H1 (cell line): ENCODE measurements at regions not wholly inside any gene's neighbourhood (a gene's known extent, or its start where the extent isn't known, plus 50 kb on each side); places are given as distances from the start of the nearest gene placed in this dataset.

Experiments
- CTCF ChIA-PET: fragments of 300-600 bp; sonication (Branson Sonifier 250); formaldehyde crosslinking; loops from one replicate; lab custom pipeline; 2021; ENCODE audit not compliant: partially characterized antibody; lab: Charles Lee
- POLR2A ChIA-PET: fragments of 300-600 bp; sonication (Branson Sonifier 250); formaldehyde crosslinking; loops from one replicate; lab custom pipeline; 2021; ENCODE audit warnings: inconsistent platforms; ENCODE audit not compliant: partially characterized antibody; lab: Charles Lee
- DNase-seq, 2 experiments: peaks; one replicate each; pipeline versions ENCODE4 v3.0.0 to v3.0.0-alpha.2; 2010 to 2022; ENCODE audit warnings: low spot score in 2 of 2, low read depth in 1 of 2, mixed read lengths in 1 of 2
- FAIRE-seq: peaks from 2 replicates; lab custom pipeline; 2011; peaks lifted over from hg19 to GRCh38; lab: Jason Lieb, UNC
- H2AFZ ChIP-seq: 2 replicates; pipeline ENCODE4 v1.8.1; 2012; ENCODE audit warnings: low read length, inconsistent platforms
- H2AK5ac ChIP-seq: 2 replicates; pipeline ENCODE4 v1.6.1; 2013; ENCODE audit warnings: low read depth, low read length
- H2BK120ac ChIP-seq: replicated peaks from 2 replicates; pipeline ENCODE3; 2013; ENCODE audit warnings: low read depth, low read length, inconsistent platforms
- H2BK12ac ChIP-seq: 2 replicates; pipeline ENCODE4 v1.6.1; 2013; ENCODE audit warnings: low read depth, low read length
- H2BK15ac ChIP-seq: 2 replicates; pipeline ENCODE4 v1.6.1; 2013; ENCODE audit warnings: low read length
- H2BK20ac ChIP-seq: 2 replicates; pipeline ENCODE4 v1.6.1; 2013; ENCODE audit warnings: low read length
- H2BK5ac ChIP-seq: 2 replicates; pipeline ENCODE4 v1.6.1; 2013; ENCODE audit warnings: low read depth, low read length
- H3K14ac ChIP-seq: 2 replicates; pipeline ENCODE4 v1.6.1; 2013; ENCODE audit warnings: inconsistent platforms; ENCODE audit not compliant: insufficient read length
- H3K18ac ChIP-seq: 2 replicates; pipeline ENCODE4 v1.6.1; 2013; ENCODE audit warnings: low read length; ENCODE audit errors: extremely low read depth
- H3K23ac ChIP-seq: 2 replicates; pipeline ENCODE4 v1.6.1; 2013; ENCODE audit warnings: inconsistent platforms; ENCODE audit not compliant: insufficient read length
- H3K23me2 ChIP-seq: 2 replicates; pipeline ENCODE4 v1.6.1; 2013; ENCODE audit warnings: low read depth, low read length
- H3K27ac ChIP-seq: 2 replicates; pipeline ENCODE4 v1.6.1; 2011; ENCODE audit warnings: low read depth, low read length, inconsistent platforms
- H3K27me3 ChIP-seq, 4 experiments: replicated peaks in 1 of 4; 1 replicate in 1 of 4; 2 replicates in 3 of 4; pipeline versions ENCODE4 v1.6.1 to v1.8.1; 2011 to 2013; ENCODE audit warnings: low read length in 3 of 4, mild to moderate bottlenecking in 3 of 4, inconsistent platforms in 2 of 4, mixed read lengths in 2 of 4, moderate library complexity in 1 of 4; ENCODE audit not compliant: control insufficient read depth in 3 of 4, insufficient read depth in 3 of 4; ENCODE audit errors: extremely low read depth in 1 of 4
- H3K36me3 ChIP-seq, 4 experiments: 2 replicates each; pipeline versions ENCODE4 v1.6.1 to v1.8.1; 2011 to 2013; ENCODE audit warnings: mild to moderate bottlenecking in 4 of 4, low read length in 3 of 4, moderate library complexity in 2 of 4, control low read depth in 1 of 4, inconsistent platforms in 1 of 4; ENCODE audit not compliant: insufficient read depth in 4 of 4, control insufficient read depth in 2 of 4
- H3K4ac ChIP-seq: replicated peaks from 2 replicates; pipeline ENCODE3; 2013; ENCODE audit warnings: low read length, low read depth, mixed read lengths, inconsistent platforms; ENCODE audit not compliant: insufficient read length
- H3K4me1 ChIP-seq, 4 experiments: replicated peaks in 1 of 4; 1 replicate in 1 of 4; 2 replicates in 3 of 4; pipeline versions ENCODE4 v1.6.1 to v1.8.1; 2011 to 2013; ENCODE audit warnings: low read length in 3 of 4, inconsistent platforms in 2 of 4, mixed read lengths in 1 of 4; ENCODE audit not compliant: insufficient read depth in 4 of 4, control insufficient read depth in 3 of 4
- H3K4me2 ChIP-seq, 2 experiments: 2 replicates each; pipeline versions ENCODE4 v1.6.1 to v1.8.1; 2011 to 2013; ENCODE audit warnings: low read depth in 2 of 2, low read length in 2 of 2, control low read depth in 1 of 2, inconsistent platforms in 1 of 2, mild to moderate bottlenecking in 1 of 2; ENCODE audit not compliant: insufficient read depth in 1 of 2
- H3K4me3 ChIP-seq, 4 experiments: fragments of 200-600, 300-600 bp in 1 of 4; sonication (generic), shearing (Covaris generic), sonication (Bioruptor Twin) in 1 of 4; 2 replicates each; pipeline versions ENCODE4 v1.5.1 to v1.8.1; 2011 to 2016; ENCODE audit warnings: low read length in 4 of 4, low read depth in 3 of 4, control low read depth in 2 of 4, inconsistent platforms in 2 of 4, mild to moderate bottlenecking in 2 of 4, mixed read lengths in 1 of 4, moderate library complexity in 1 of 4; ENCODE audit not compliant: insufficient read depth in 2 of 4; ENCODE audit errors: extremely low read depth in 1 of 4
- H3K56ac ChIP-seq: replicated peaks from 2 replicates; pipeline ENCODE3; 2013; ENCODE audit warnings: low read depth, mild to moderate bottlenecking, mixed read lengths, low read length, inconsistent platforms; ENCODE audit not compliant: insufficient read length
- H3K79me1 ChIP-seq: 2 replicates; pipeline ENCODE4 v1.6.1; 2013; ENCODE audit warnings: low read depth, low read length, control low read depth
- H3K79me2 ChIP-seq, 2 experiments: 2 replicates each; pipeline versions ENCODE4 v1.6.1 to v1.8.1; 2012 to 2013; ENCODE audit warnings: low read length in 2 of 2, mild to moderate bottlenecking in 2 of 2, inconsistent platforms in 1 of 2; ENCODE audit not compliant: insufficient read depth in 2 of 2, control insufficient read depth in 1 of 2
- H3K9ac ChIP-seq, 4 experiments: replicated peaks in 1 of 4; 1 replicate in 1 of 4; 2 replicates in 3 of 4; pipeline versions ENCODE4 v1.6.1 to v1.8.1; 2011 to 2013; ENCODE audit warnings: low read depth in 3 of 4, low read length in 3 of 4, control low read depth in 2 of 4, mild to moderate bottlenecking in 2 of 4, moderate library complexity in 2 of 4, inconsistent platforms in 1 of 4; ENCODE audit errors: extremely low read depth in 1 of 4
- H3K9me3 ChIP-seq, 2 experiments: 2 replicates each; pipeline versions ENCODE4 v1.6.1 to v1.8.1; 2012 to 2013; ENCODE audit warnings: mild to moderate bottlenecking in 2 of 2, moderate library complexity in 2 of 2, control low read depth in 1 of 2, inconsistent platforms in 1 of 2, low read depth in 1 of 2, low read length in 1 of 2, mixed read lengths in 1 of 2; ENCODE audit not compliant: insufficient read depth in 2 of 2
- H4K20me1 ChIP-seq, 2 experiments: replicated peaks in 1 of 2; 2 replicates each; pipeline versions ENCODE3 to v1.8.1; 2011 to 2013; ENCODE audit warnings: inconsistent platforms in 2 of 2, low read length in 2 of 2, mild to moderate bottlenecking in 1 of 2; ENCODE audit not compliant: insufficient read depth in 2 of 2, control insufficient read depth in 1 of 2
- H4K5ac ChIP-seq: 2 replicates; pipeline ENCODE4 v1.6.1; 2013; ENCODE audit warnings: low read length, low read depth, mixed read lengths, inconsistent platforms; ENCODE audit not compliant: insufficient read length
- H4K8ac ChIP-seq: 2 replicates; pipeline ENCODE4 v1.8.0; 2013; ENCODE audit warnings: mild to moderate bottlenecking, moderate library complexity, low read length, inconsistent platforms; ENCODE audit not compliant: insufficient read depth; ENCODE audit errors: extremely low read depth
- H4K91ac ChIP-seq: replicated peaks from 2 replicates; pipeline ENCODE3; 2013; ENCODE audit warnings: low read length, mixed read lengths, inconsistent platforms; ENCODE audit not compliant: insufficient read length
- ASH2L ChIP-seq: fragments of 200-600, 300-600 bp; sonication (generic); IDR thresholded peaks from one replicate; pipeline ENCODE4 v1.7.1; 2017; ENCODE audit warnings: low read length
- CTCF ChIP-seq, 3 experiments: IDR thresholded peaks; 1 replicate in 2 of 3; 2 replicates in 1 of 3; pipeline versions ENCODE4 v1.5.1 to v1.6.1; 2011; ENCODE audit warnings: low read length in 3 of 3, mild to moderate bottlenecking in 3 of 3, inconsistent platforms in 2 of 3, low read depth in 1 of 3, moderate library complexity in 1 of 3; ENCODE audit not compliant: insufficient read depth in 1 of 3; ENCODE audit errors: control extremely low read depth in 1 of 3
- E2F6 ChIP-seq: IDR thresholded peaks from 2 replicates; pipeline ENCODE4 v1.6.1; 2012; ENCODE audit warnings: inconsistent platforms
- EGR1 ChIP-seq: IDR thresholded peaks from 2 replicates; pipeline ENCODE4 v1.6.1; 2011; ENCODE audit warnings: low read depth, low read length, borderline replicate concordance
- FOSL1 ChIP-seq: IDR thresholded peaks from 2 replicates; pipeline ENCODE4 v1.6.1; 2011; ENCODE audit warnings: mild to moderate bottlenecking, low read depth, low read length, moderate library complexity; ENCODE audit not compliant: insufficient read depth
- RFX5 ChIP-seq: IDR thresholded peaks from 2 replicates; pipeline ENCODE4 v1.6.1; 2011; ENCODE audit warnings: low read depth, low read length, improper control_type of control experiment, borderline replicate concordance
- SAP30 ChIP-seq: fragments of 300-600 bp; sonication (generic); IDR thresholded peaks from 2 replicates; pipeline ENCODE4 v1.7.1; 2012; ENCODE audit warnings: low read length, moderate library complexity, mild to moderate bottlenecking, inconsistent platforms; ENCODE audit not compliant: insufficient read depth, insufficient replicate concordance
- SIX5 ChIP-seq: IDR thresholded peaks from 2 replicates; pipeline ENCODE4 v1.6.1; 2011; ENCODE audit warnings: mild to moderate bottlenecking, low read depth, low read length
- SP2 ChIP-seq: IDR thresholded peaks from 2 replicates; pipeline ENCODE4 v1.6.1; 2012; ENCODE audit warnings: mild to moderate bottlenecking, low read length, inconsistent platforms
- TBP ChIP-seq: IDR thresholded peaks from 2 replicates; pipeline ENCODE4 v1.6.1; 2011; ENCODE audit warnings: low read depth, low read length, improper control_type of control experiment
- ZNF274 ChIP-seq: IDR thresholded peaks from 2 replicates; pipeline ENCODE4 v1.7.0; 2012; ENCODE audit warnings: low read length, borderline replicate concordance; ENCODE audit errors: extremely low read depth
- WGBS, 2 experiments: shearing (Covaris generic) in 1 of 2; methylation state at CpG; one replicate each; pipeline versions ENCODE4 v1.1.6 to v1.1.7; 2013 to 2015; ENCODE audit warnings: low lambda C conversion rate in 2 of 2, mixed read lengths in 2 of 2, inconsistent platforms in 1 of 2, low coverage in 1 of 2, missing lambda C conversion rate in 1 of 2; ENCODE audit not compliant: insufficient replicate concordance in 2 of 2, insufficient coverage in 1 of 2, insufficient read length in 1 of 2; ENCODE audit errors: extremely low coverage in 1 of 2, missing lambda C conversion rate in 1 of 2; 5-methylcytosine and 5-hydroxymethylcytosine counted together

- Histone ChIP-seq H4K91ac (no peak overlapping the region), H3K27ac (no peak overlapping the region), H2BK120ac (no peak overlapping the region), H3K4ac (no peak overlapping the region), H3K18ac (no peak overlapping the region), H2BK5ac (peak overlapping the region; percentile 77; the same call in 1 of the 2 replicates), H2BK12ac (peak overlapping the region; percentile 53; the same call in 1 of the 2 replicates), H2BK20ac (no peak overlapping the region), H3K4me3 (no peak overlapping the region), H4K8ac (no peak overlapping the region), H3K36me3 (no peaks in the 10 kb centered on the region), H4K20me1 (no peaks in the 10 kb centered on the region), H3K23ac (no peak overlapping the region), H2AFZ (no peak overlapping the region), H3K79me2 (no peaks in the 10 kb centered on the region), H4K5ac (no peak overlapping the region), H2BK15ac (no peak overlapping the region), H3K4me2 (no peak overlapping the region), H3K14ac (no peak overlapping the region), H3K27me3 (no peaks in the 10 kb centered on the region), H3K9ac (no peak overlapping the region), H3K9me3 (peaks cover under 1 to 2% of the 10 kb centered on the region in 2 experiments; a peak in 2 of 4 replicates), H2AK5ac (no peak overlapping the region), H3K79me1 (no peaks in the 10 kb centered on the region), H3K23me2 (peaks cover 4% of the 10 kb centered on the region; the same call in 1 of the 2 replicates), H3K56ac (no peak overlapping the region), H3K4me1 (peaks cover 2 to 28% (median 9%) of the 10 kb centered on the region in 4 experiments)
- WGBS, 2 experiments: 88% methylated on average over 3 of the region's 3 CpGs; no CpG with 5 or more reads in 1 of the 2 experiments
- TF ChIP-seq SIX5: no peak
- TF ChIP-seq SAP30: no peak
- no peak for TF ChIP-seq RFX5
- no peak for TF ChIP-seq E2F6
- TF ChIP-seq EGR1: no peak
- no peak for TF ChIP-seq ASH2L
- TF ChIP-seq CTCF (IDR thresholded peaks at IDR 0.05; ENCODE audit: control extremely low read depth in 1 of 3, insufficient read depth in 1 of 3, low read depth in 1 of 3, low read length in 3 of 3): no peak
- no peak for TF ChIP-seq ZNF274
- no peak for TF ChIP-seq TBP
- TF ChIP-seq SP2: no peak
- no peak for TF ChIP-seq FOSL1
- CTCF ChIA-PET: interaction anchor here (0.8 to 1.7 kb wide), 8 partner anchors 17 to 253 kb away, joined by 3 to 7 read pairs (median 3); no protein-coding TSS in a partner anchor
- POLR2A ChIA-PET: interaction anchor here (0.9 to 1.9 kb wide), 6 partner anchors 10 to 132 kb away, joined by 3 to 7 read pairs (median 3); no protein-coding TSS in a partner anchor
- no peak for DNase-seq
- no peak for FAIRE-seq
These were observed 134.4 kb upstream of the CCND2 start for GRCh38 chr12:4139191-4139590.
